Trophoblast cell (in vitro differentiated cells and primary cell): ENCODE measurements at regions not wholly inside any gene's neighbourhood (a gene's known extent, or its start where the extent isn't known, plus 50 kb on each side); places are given as distances from the start of the nearest gene placed in this dataset.

Experiments
- DNase-seq, 2 donors: peaks; one replicate each; pipeline ENCODE4 v3.0.0-alpha.2; 2016
- H2AFZ ChIP-seq: 2 replicates; pipeline ENCODE4 v1.6.1; 2013; ENCODE audit warnings: low read length, moderate library complexity, mild to moderate bottlenecking; ENCODE audit not compliant: insufficient read depth, poor library complexity
- H2AK5ac ChIP-seq: 2 replicates; pipeline ENCODE4 v1.6.1; 2013; ENCODE audit warnings: mild to moderate bottlenecking, low read length
- H2BK120ac ChIP-seq: 2 replicates; pipeline ENCODE4 v1.6.1; 2013; ENCODE audit warnings: low read length, mild to moderate bottlenecking, moderate library complexity; ENCODE audit not compliant: insufficient read depth, poor library complexity
- H2BK12ac ChIP-seq: 2 replicates; pipeline ENCODE4 v1.6.1; 2013; ENCODE audit warnings: mild to moderate bottlenecking, low read length, moderate library complexity
- H2BK5ac ChIP-seq: 2 replicates; pipeline ENCODE4 v1.6.1; 2013; ENCODE audit warnings: low read length, low read depth, moderate library complexity, mild to moderate bottlenecking; ENCODE audit not compliant: poor library complexity
- H3K14ac ChIP-seq: 2 replicates; pipeline ENCODE4 v1.6.1; 2013; ENCODE audit warnings: mild to moderate bottlenecking, low read length
- H3K18ac ChIP-seq: 2 replicates; pipeline ENCODE4 v1.6.1; 2013; ENCODE audit warnings: mild to moderate bottlenecking, low read length
- H3K23ac ChIP-seq: 2 replicates; pipeline ENCODE4 v1.6.1; 2013; ENCODE audit warnings: low read length
- H3K27ac ChIP-seq: 2 replicates; pipeline ENCODE4 v1.5.1; 2013; ENCODE audit warnings: low read depth, mild to moderate bottlenecking, inconsistent platforms, low read length, moderate library complexity
- H3K27me3 ChIP-seq: 2 replicates; pipeline ENCODE4 v1.6.1; 2013; ENCODE audit warnings: inconsistent platforms, mild to moderate bottlenecking, low read length, moderate library complexity; ENCODE audit not compliant: insufficient read depth
- H3K36me3 ChIP-seq, 2 experiments: 1 replicate in 1 of 2; 2 replicates in 1 of 2; pipeline ENCODE4 v1.6.1; 2013; ENCODE audit warnings: low read length in 2 of 2, mild to moderate bottlenecking in 2 of 2, moderate library complexity in 1 of 2; ENCODE audit not compliant: insufficient read depth in 2 of 2, control insufficient read depth in 1 of 2
- H3K4ac ChIP-seq: 2 replicates; pipeline ENCODE4 v1.6.1; 2013; ENCODE audit warnings: low read depth, mild to moderate bottlenecking, low read length, moderate library complexity
- H3K4me1 ChIP-seq, 2 experiments: 1 replicate in 1 of 2; 2 replicates in 1 of 2; pipeline ENCODE4 v1.6.1; 2013; ENCODE audit warnings: low read length in 2 of 2, mild to moderate bottlenecking in 2 of 2, moderate library complexity in 1 of 2; ENCODE audit not compliant: insufficient read depth in 2 of 2, control insufficient read depth in 1 of 2
- H3K4me2 ChIP-seq: 2 replicates; pipeline ENCODE4 v1.6.1; 2013; ENCODE audit warnings: inconsistent platforms, mild to moderate bottlenecking, low read length, moderate library complexity
- H3K4me3 ChIP-seq: 2 replicates; pipeline ENCODE4 v1.5.1; 2013; ENCODE audit warnings: mild to moderate bottlenecking, low read depth, low read length, inconsistent platforms
- H3K79me1 ChIP-seq: one replicate; pipeline ENCODE4 v1.6.1; 2013; ENCODE audit warnings: low read length
- H3K79me2 ChIP-seq: 2 replicates; pipeline ENCODE4 v1.6.1; 2013; ENCODE audit warnings: low read length, mild to moderate bottlenecking; ENCODE audit not compliant: control insufficient read depth, insufficient read depth, poor library complexity
- H3K9ac ChIP-seq: 2 replicates; pipeline ENCODE4 v1.6.1; 2013; ENCODE audit warnings: mild to moderate bottlenecking, low read length
- H3K9me3 ChIP-seq: 2 replicates; pipeline ENCODE4 v1.6.1; 2013; ENCODE audit warnings: low read depth, mild to moderate bottlenecking, control low read depth, inconsistent platforms, low read length; ENCODE audit not compliant: insufficient read depth
- H4K12ac ChIP-seq: 2 replicates; pipeline ENCODE4 v1.6.1; 2013; ENCODE audit warnings: low read depth, mild to moderate bottlenecking, low read length, moderate library complexity
- H4K8ac ChIP-seq: 2 replicates; pipeline ENCODE4 v1.6.1; 2013; ENCODE audit warnings: low read depth, mild to moderate bottlenecking, low read length, moderate library complexity
- H4K91ac ChIP-seq: one replicate; pipeline ENCODE4 v1.6.1; 2013; ENCODE audit warnings: low read depth, mild to moderate bottlenecking, low read length, moderate library complexity
- WGBS: extraction: QIAGEN DNeasy Blood & Tissue Kit; methylation state at CpG from one replicate; pipeline ENCODE4 v1.1.7; 2013; ENCODE audit warnings: missing lambda C conversion rate; ENCODE audit not compliant: insufficient read length, insufficient coverage; ENCODE audit errors: extremely low coverage; 5-methylcytosine and 5-hydroxymethylcytosine counted together

- H4K91ac ChIP-seq = no peak overlapping the region
- no CpG with 5 or more reads among the region's 9 CpGs for WGBS
- H2AFZ ChIP-seq = no peak overlapping the region
- no peak overlapping the region for H2AK5ac ChIP-seq
- no peak overlapping the region for H3K18ac ChIP-seq
- no peak overlapping the region for H3K4me3 ChIP-seq
- H3K27ac ChIP-seq = no peak overlapping the region
- no peaks in the 10 kb centered on the region for H3K79me1 ChIP-seq
- no peaks in the 10 kb centered on the region for H3K4me1 ChIP-seq
- no peak overlapping the region for H3K4me2 ChIP-seq
- no peak overlapping the region for H4K12ac ChIP-seq
- H2BK120ac ChIP-seq = no peak overlapping the region
- no peak overlapping the region for H2BK5ac ChIP-seq
- no peak for DNase-seq
- no peak overlapping the region for H3K9ac ChIP-seq
- no peak overlapping the region for H3K14ac ChIP-seq
- H3K27me3 ChIP-seq = no peaks in the 10 kb centered on the region
- no peaks in the 10 kb centered on the region for H3K79me2 ChIP-seq
- no peak overlapping the region for H3K4ac ChIP-seq
- peaks cover 3% of the 10 kb centered on the region for H3K9me3 ChIP-seq
- no peaks in the 10 kb centered on the region for H3K36me3 ChIP-seq
- no peak overlapping the region for H2BK12ac ChIP-seq
- no peak overlapping the region for H3K23ac ChIP-seq
- H4K8ac ChIP-seq = no peak overlapping the region
Measured at GRCh38 chr5:3026099-3026498, 274.6 kb upstream of the IRX2 start.

GRCh38 chr5:3025392-3025791, 273.9 kb upstream of the IRX2 start:
- Histone ChIP-seq H3K4ac (no peak overlapping the region), H2BK5ac (no peak overlapping the region), H3K4me2 (no peak overlapping the region), H2BK120ac (no peak overlapping the region), H4K91ac (no peak overlapping the region), H3K14ac (no peak overlapping the region), H3K79me2 (no peaks in the 10 kb centered on the region), H3K36me3 (no peaks in the 10 kb centered on the region), H3K23ac (no peak overlapping the region), H4K12ac (no peak overlapping the region), H3K27ac (no peak overlapping the region), H4K8ac (no peak overlapping the region), H3K4me1 (no peaks in the 10 kb centered on the region), H3K18ac (no peak overlapping the region), H3K4me3 (no peak overlapping the region), H2AFZ (no peak overlapping the region), H2BK12ac (no peak overlapping the region), H3K27me3 (no peaks in the 10 kb centered on the region), H3K9me3 (peaks cover 2% of the 10 kb centered on the region), H2AK5ac (no peak overlapping the region), H3K79me1 (no peaks in the 10 kb centered on the region), H3K9ac (no peak overlapping the region)
- no CpG with 5 or more reads among the region's 11 CpGs for WGBS
- DNase-seq = no peak

GRCh38 chr5:3024976-3025375, 273.5 kb upstream of the IRX2 start:
- H2AFZ ChIP-seq = no peak overlapping the region
- DNase-seq = no peak
- no peak overlapping the region for H2BK12ac ChIP-seq
- no peak overlapping the region for H2AK5ac ChIP-seq
- H3K14ac ChIP-seq = no peak overlapping the region
- H3K79me1 ChIP-seq = no peaks in the 10 kb centered on the region
- no peak overlapping the region for H3K4me2 ChIP-seq
- no peak overlapping the region for H3K4me3 ChIP-seq
- H3K9ac ChIP-seq = no peak overlapping the region
- no peak overlapping the region for H3K27ac ChIP-seq
- H3K23ac ChIP-seq = no peak overlapping the region
- no peak overlapping the region for H3K4ac ChIP-seq
- H2BK5ac ChIP-seq = no peak overlapping the region
- no peak overlapping the region for H4K8ac ChIP-seq
- H3K36me3 ChIP-seq = no peaks in the 10 kb centered on the region
- no peaks in the 10 kb centered on the region for H3K79me2 ChIP-seq
- H3K27me3 ChIP-seq = no peaks in the 10 kb centered on the region
- peaks cover 2% of the 10 kb centered on the region for H3K9me3 ChIP-seq
- no peak overlapping the region for H4K91ac ChIP-seq
- H3K18ac ChIP-seq = no peak overlapping the region
- no peak overlapping the region for H4K12ac ChIP-seq
- no peak overlapping the region for H2BK120ac ChIP-seq
- whole genome bisulfite sequencing = no CpG with 5 or more reads among the region's 6 CpGs
- no peaks in the 10 kb centered on the region for H3K4me1 ChIP-seq

DNA sequence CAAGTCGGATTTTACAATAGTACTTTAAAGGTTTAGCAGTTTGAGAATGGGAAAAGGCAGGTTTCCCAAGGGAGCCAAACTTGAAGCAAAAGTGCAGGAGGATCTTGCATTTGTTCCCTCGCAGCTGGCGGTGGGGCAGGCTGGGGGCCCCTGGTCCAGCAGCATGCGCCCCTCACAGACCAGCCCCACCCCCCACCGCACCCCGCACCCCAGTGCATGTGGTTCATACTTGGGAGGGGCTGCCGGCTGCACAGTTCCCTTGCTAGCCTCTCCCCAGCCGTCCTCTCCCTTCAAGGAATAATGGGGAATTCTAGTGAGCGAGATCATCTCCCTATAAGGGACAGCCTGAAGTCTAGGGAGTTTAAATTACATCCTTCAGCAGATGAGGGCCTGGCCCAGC, 273.1 kb upstream of the IRX2 start:
- Histone ChIP-seq H3K4me1 (no peaks in the 10 kb centered on the region), H3K27me3 (no peaks in the 10 kb centered on the region), H4K91ac (no peak overlapping the region), H2BK5ac (no peak overlapping the region), H3K4me2 (no peak overlapping the region), H3K36me3 (no peaks in the 10 kb centered on the region), H3K27ac (no peak overlapping the region), H2BK12ac (no peak overlapping the region), H2AFZ (no peak overlapping the region), H3K9me3 (peaks cover 2% of the 10 kb centered on the region), H2AK5ac (no peak overlapping the region), H4K8ac (no peak overlapping the region), H2BK120ac (no peak overlapping the region), H3K4ac (no peak overlapping the region), H3K14ac (no peak overlapping the region), H3K9ac (no peak overlapping the region), H3K23ac (no peak overlapping the region), H3K4me3 (no peak overlapping the region), H3K79me1 (no peaks in the 10 kb centered on the region), H3K79me2 (no peaks in the 10 kb centered on the region), H3K18ac (no peak overlapping the region), H4K12ac (no peak overlapping the region)
- no peak for DNase-seq
- WGBS = no CpG with 5 or more reads among the region's 9 CpGs
